Testis (tissue), 2 donors: ENCODE measurements at regions not wholly inside any gene's neighbourhood (a gene's known extent, or its start where the extent isn't known, plus 50 kb on each side); places are given as distances from the start of the nearest gene placed in this dataset.

Experiments used
- CTCF ChIP-seq, 3 experiments: fragments of 450-650 bp in 2 of 3; fragments of 200-600 bp in 1 of 3; sonication (generic) in 1 of 3; IDR thresholded peaks; one replicate each; pipeline ENCODE4 v1.5.1; 2016 to 2019; ENCODE audit warnings: antibody characterized with exemption in 3 of 3, mild to moderate bottlenecking in 2 of 3, moderate library complexity in 1 of 3
- POLR2A ChIP-seq: fragments of 450-650 bp; IDR thresholded peaks from one replicate; pipeline ENCODE4 v1.6.1; 2017; ENCODE audit warnings: antibody characterized with exemption, mild to moderate bottlenecking, moderate library complexity

- no peak for TF ChIP-seq POLR2A
- TF ChIP-seq CTCF (IDR thresholded peaks at IDR 0.05): no peak
Observed at GRCh38 chr6:164749221-164750064, 560.0 kb downstream of the C6orf118 start.
